ENCODE measurements at regions not wholly inside any gene's neighbourhood (a gene's known extent, or its start where the extent isn't known, plus 50 kb on each side); places are given as distances from the start of the nearest gene placed in this dataset.

- Histone ChIP-seq H3K36me3 (no peaks in the 10 kb centered on the region), H3K9me3 (no peaks in the 10 kb centered on the region), H3K27ac (replicated peaks in 1 of 4) (no peak overlapping the region), H3K4me1 (peaks cover 15 to 19% (median 17%) of the 10 kb centered on the region in 4 donors), H3K4me3 (no peak overlapping the region), H3K27me3 (no peaks in the 10 kb centered on the region)
- intact Hi-C loops (cut with DNase I): no loop called here
- TF ChIP-seq EP300 (IDR thresholded peaks at IDR 0.05): no peak
- no peak for TF ChIP-seq CTCF (IDR thresholded peaks at IDR 0.05)
- WGBS: 91% methylated on average over 6 of the region's 6 CpGs
- DNase-seq (ENCODE audit: extremely low spot score): peak; percentile 55
Measured at GRCh38 chr18:75643083-75643482, 215.6 kb upstream of the SMIM21 start.

- DNase-seq (ENCODE audit: extremely low spot score): no peak
- peak overlapping the region in 1 of 4 donors; percentile 52 for H3K4me3 ChIP-seq
- intact Hi-C loops (cut with DNase I): no loop called here
- H3K4me1 ChIP-seq: peaks cover 19 to 24% (median 22%) of the 10 kb centered on the region in 4 donors
- peak overlapping the region in 1 of 4 donors; percentile 71 for H3K27ac ChIP-seq (replicated peaks in 1 of 4)
- WGBS: 77% methylated on average over 8 of the region's 8 CpGs
- no peak for TF ChIP-seq EP300 (IDR thresholded peaks at IDR 0.05)
- TF ChIP-seq POLR2A (IDR thresholded peaks at IDR 0.05; ENCODE audit: low read depth): no peak
- TF ChIP-seq POLR2AphosphoS5 (IDR thresholded peaks at IDR 0.05): no peak
- no peak for TF ChIP-seq CTCF (IDR thresholded peaks at IDR 0.05)
- H3K9me3 ChIP-seq: no peaks in the 10 kb centered on the region
- no peaks in the 10 kb centered on the region for H3K36me3 ChIP-seq
- H3K27me3 ChIP-seq: no peaks in the 10 kb centered on the region
Measured at GRCh38 chr18:75639472-75639831, 211.9 kb upstream of the SMIM21 start.

- intact Hi-C loops (cut with DNase I): no loop called here
- H3K4me1 ChIP-seq: peaks cover 19 to 24% (median 22%) of the 10 kb centered on the region in 4 donors
- peak overlapping the region; percentile 57 to 71 (median 63) for H3K27ac ChIP-seq (replicated peaks in 1 of 4)
- TF ChIP-seq CTCF (IDR thresholded peaks at IDR 0.05) (no peak), EP300 (IDR thresholded peaks at IDR 0.05) (no peak), POLR2AphosphoS5 (IDR thresholded peaks at IDR 0.05) (no peak), POLR2A (IDR thresholded peaks at IDR 0.05; ENCODE audit: low read depth) (no peak)
- peak overlapping the region; percentile 35 to 52 (median 40) for H3K4me3 ChIP-seq
- peak; percentile 90 for DNase-seq (ENCODE audit: extremely low spot score)
- 20% methylated on average over 24 of the region's 24 CpGs for WGBS
- no peaks in the 10 kb centered on the region for H3K27me3 ChIP-seq
- H3K9me3 ChIP-seq: no peaks in the 10 kb centered on the region
- H3K36me3 ChIP-seq: no peaks in the 10 kb centered on the region
Measured at GRCh38 chr18:75638776-75639471, 211.4 kb upstream of the SMIM21 start.

- peak overlapping the region; percentile 35 to 52 (median 40) for H3K4me3 ChIP-seq
- H3K4me1 ChIP-seq: peaks cover 19 to 24% (median 22%) of the 10 kb centered on the region in 4 donors
- no peaks in the 10 kb centered on the region for H3K36me3 ChIP-seq
- TF ChIP-seq CTCF (IDR thresholded peaks at IDR 0.05) (peak in 1 of 3 experiments; percentile 31), POLR2AphosphoS5 (IDR thresholded peaks at IDR 0.05) (no peak), EP300 (IDR thresholded peaks at IDR 0.05) (no peak), POLR2A (IDR thresholded peaks at IDR 0.05; ENCODE audit: low read depth) (no peak)
- 25% methylated on average over 16 of the region's 16 CpGs for WGBS
- H3K9me3 ChIP-seq: no peaks in the 10 kb centered on the region
- H3K27ac ChIP-seq (replicated peaks in 1 of 4): peak overlapping the region; percentile 57 to 71 (median 63)
- H3K27me3 ChIP-seq: no peaks in the 10 kb centered on the region
- peak; percentile 90 for DNase-seq (ENCODE audit: extremely low spot score)
- intact Hi-C loops (cut with DNase I): no loop called here
Measured at GRCh38 chr18:75638223-75638775, 210.8 kb upstream of the SMIM21 start.
